Kidney (tissue), 13 donors: ENCODE measurements at regions not wholly inside any gene's neighbourhood (a gene's known extent, or its start where the extent isn't known, plus 50 kb on each side); places are given as distances from the start of the nearest gene placed in this dataset.

Experiments
- DNase-seq, 5 donors: peaks; one replicate each; pipeline ENCODE4 v3.0.0-alpha.2; 2013 to 2020
- FAIRE-seq: peaks from 2 replicates; lab custom pipeline; 2012; peaks lifted over from hg19 to GRCh38; lab: Jason Lieb, UNC
- H3K27ac ChIP-seq, 2 donors: one replicate each; pipeline ENCODE4 v1.7.0; 2013; ENCODE audit warnings: low read depth in 2 of 2, low read length in 2 of 2, inconsistent platforms in 1 of 2
- H3K27me3 ChIP-seq: one replicate; pipeline ENCODE4 v1.7.1; 2013; ENCODE audit warnings: low read length, inconsistent platforms; ENCODE audit not compliant: control insufficient read depth, insufficient read depth
- H3K36me3 ChIP-seq, 3 donors: one replicate each; pipeline versions ENCODE4 v1.7.0 to v1.7.1; 2013; ENCODE audit warnings: low read length in 3 of 3, control low read depth in 1 of 3, inconsistent platforms in 1 of 3; ENCODE audit not compliant: insufficient read depth in 3 of 3, control insufficient read depth in 2 of 3
- H3K4me1 ChIP-seq, 3 donors: one replicate each; pipeline versions ENCODE4 v1.7.0 to v1.7.1; 2013; ENCODE audit warnings: low read length in 3 of 3, inconsistent platforms in 1 of 3, low read depth in 1 of 3; ENCODE audit not compliant: control insufficient read depth in 2 of 3, insufficient read depth in 2 of 3
- H3K4me3 ChIP-seq, 3 donors: one replicate each; pipeline versions ENCODE4 v1.7.0 to v1.8.1; 2013; ENCODE audit warnings: low read length in 3 of 3, control low read depth in 1 of 3, inconsistent platforms in 1 of 3
- H3K9ac ChIP-seq, 3 donors: one replicate each; pipeline versions ENCODE4 v1.7.0 to v1.7.1; 2013; ENCODE audit warnings: low read length in 3 of 3, control low read depth in 1 of 3, inconsistent platforms in 1 of 3
- H3K9me3 ChIP-seq, 3 donors: one replicate each; pipeline versions ENCODE4 v1.7.0 to v1.7.1; 2013; ENCODE audit warnings: low read length in 3 of 3, control low read depth in 1 of 3, inconsistent platforms in 1 of 3; ENCODE audit not compliant: control insufficient read depth in 2 of 3, insufficient read depth in 1 of 3
- CTCF ChIP-seq: IDR thresholded peaks from 3 replicates; pipeline ENCODE4 v1.5.1; 2012; ENCODE audit warnings: mild to moderate bottlenecking, moderate library complexity, borderline replicate concordance; ENCODE audit not compliant: insufficient read depth; ENCODE audit errors: extremely low read depth
- intact Hi-C: fragments of 100-400 bp; cut with DNase I; formaldehyde crosslinking; loops from one replicate; pipeline ENCODE4 v1.11.1; 2022
- donor health status: control.
- donor health status: control.
- donor health status: control.
- donor health status: control.
- donor health status: control.
- donor health status: DM: yes; HTN: yes; CAD: no.
- donor health status: Normal renal cell carcinoma (clear cell type).

- no peak overlapping the region for H3K9ac ChIP-seq
- H3K4me3 ChIP-seq, result no peak overlapping the region
- no peaks in the 10 kb centered on the region for H3K4me1 ChIP-seq
- no peak for FAIRE-seq
- intact Hi-C loops, result no loop called here
- H3K27me3 ChIP-seq, result no peaks in the 10 kb centered on the region
- H3K9me3 ChIP-seq, result no peaks in the 10 kb centered on the region
- no peak overlapping the region for H3K27ac ChIP-seq
- DNase-seq, result no peak
- TF ChIP-seq CTCF, result no peak
- H3K36me3 ChIP-seq, result no peaks in the 10 kb centered on the region
Observed at GRCh38 chr11:19650467-19650866, 62.2 kb upstream of the NAV2 start.

- intact Hi-C loops, result no loop called here
- H3K4me1 ChIP-seq, result no peaks in the 10 kb centered on the region
- H3K9me3 ChIP-seq, result no peaks in the 10 kb centered on the region
- H3K27ac ChIP-seq, result no peak overlapping the region
- FAIRE-seq (no peak), DNase-seq (no peak)
- no peak overlapping the region for H3K4me3 ChIP-seq
- H3K27me3 ChIP-seq, result no peaks in the 10 kb centered on the region
- no peak for TF ChIP-seq CTCF
- no peak overlapping the region for H3K9ac ChIP-seq
- no peaks in the 10 kb centered on the region for H3K36me3 ChIP-seq
Observed at GRCh38 chr11:19649751-19650150, 62.9 kb upstream of the NAV2 start.

- Histone ChIP-seq H3K36me3 (no peaks in the 10 kb centered on the region), H3K9me3 (no peaks in the 10 kb centered on the region), H3K9ac (no peak overlapping the region), H3K27me3 (no peaks in the 10 kb centered on the region), H3K27ac (no peak overlapping the region), H3K4me1 (no peaks in the 10 kb centered on the region), H3K4me3 (no peak overlapping the region)
- no peak for TF ChIP-seq CTCF
- intact Hi-C loops, result no loop called here
- no peak for FAIRE-seq
- DNase-seq, result no peak
Observed at GRCh38 chr11:19648321-19648720, 64.3 kb upstream of the NAV2 start.

GRCh38 chr11:19647816-19648215 is 64.8 kb upstream of the NAV2 start:
- no peak overlapping the region for H3K27ac ChIP-seq
- no peak for TF ChIP-seq CTCF
- H3K9ac ChIP-seq, result no peak overlapping the region
- no peaks in the 10 kb centered on the region for H3K9me3 ChIP-seq
- H3K27me3 ChIP-seq, result no peaks in the 10 kb centered on the region
- FAIRE-seq, result no peak
- no peaks in the 10 kb centered on the region for H3K4me1 ChIP-seq
- no peak overlapping the region for H3K4me3 ChIP-seq
- no peaks in the 10 kb centered on the region for H3K36me3 ChIP-seq
- intact Hi-C loops, result no loop called here
- DNase-seq, result no peak
